Skin epidermis (tissue), 12 donors: ENCODE measurements at regions not wholly inside any gene's neighbourhood (a gene's known extent, or its start where the extent isn't known, plus 50 kb on each side); places are given as distances from the start of the nearest gene placed in this dataset.
"Not testable (repeated sequence)": the region's sequence is repeated elsewhere in the genome, so short reads cannot be mapped to it uniquely, and the experiment has no call there.

ENCODE experiments used
- H3K27ac ChIP-seq, 21 experiments: fragments of 200-600 bp; sonication (generic) in 11 of 21; one replicate each; pipeline ENCODE4 v1.5.0; 2020; ENCODE audit warnings: mild to moderate bottlenecking in 3 of 21, inconsistent platforms in 2 of 21, moderate library complexity in 2 of 21
- H3K4me3 ChIP-seq, 7 experiments: fragments of 200-600 bp; sonication (generic) in 2 of 7; one replicate each; pipeline ENCODE4 v1.5.0; 2020; ENCODE audit warnings: inconsistent platforms in 2 of 7, mild to moderate bottlenecking in 2 of 7, moderate library complexity in 1 of 7

GRCh38 chr4:27974339-27974738 lies 1113.7 kb downstream of the STIM2 start:
- Histone ChIP-seq H3K27ac (no peak overlapping the region), H3K4me3 (no peak overlapping the region)

- H3K4me3 ChIP-seq, H3K27ac ChIP-seq: not testable (repeated sequence)
Measured at GRCh38 chr4:27974881-27975280, 1114.2 kb downstream of the STIM2 start.

GRCh38 chr4:27978427-27979109 lies 1117.9 kb downstream of the STIM2 start:
- H3K4me3 ChIP-seq, H3K27ac ChIP-seq: not testable (repeated sequence)

- no peak overlapping the region for H3K4me3 ChIP-seq
Measured at GRCh38 chr4:27985522-27985921, 1124.9 kb downstream of the STIM2 start.

GRCh38 chr4:27986476-27986875 lies 1125.8 kb downstream of the STIM2 start:
- no peak overlapping the region for H3K4me3 ChIP-seq
- H3K27ac ChIP-seq = no peak overlapping the region

More at GRCh38 chr4:27985522-27985921, 1124.9 kb downstream of the STIM2 start:
- no peak overlapping the region for H3K27ac ChIP-seq

GRCh38 chr4:28001698-28002097 lies 1141.1 kb downstream of the STIM2 start:
- Histone ChIP-seq H3K27ac (no peak overlapping the region), H3K4me3 (no peak overlapping the region)

GRCh38 chr4:28004520-28004919 lies 1143.9 kb downstream of the STIM2 start:
- Histone ChIP-seq H3K27ac (no peak overlapping the region), H3K4me3 (no peak overlapping the region)

GRCh38 chr4:28006021-28006420 lies 1145.4 kb downstream of the STIM2 start:
- H3K4me3 ChIP-seq = no peak overlapping the region
- no peak overlapping the region for H3K27ac ChIP-seq

- H3K4me3 ChIP-seq = no peak overlapping the region
Measured at GRCh38 chr4:28007693-28008092, 1147.1 kb downstream of the STIM2 start.

GRCh38 chr4:28009541-28009940 lies 1148.9 kb downstream of the STIM2 start:
- Histone ChIP-seq H3K27ac (no peak overlapping the region), H3K4me3 (no peak overlapping the region)

More at GRCh38 chr4:28007693-28008092, 1147.1 kb downstream of the STIM2 start:
- no peak overlapping the region for H3K27ac ChIP-seq

GRCh38 chr4:28010577-28011240 lies 1150.1 kb downstream of the STIM2 start:
- Histone ChIP-seq H3K4me3 (no peak overlapping the region), H3K27ac (no peak overlapping the region)

- H3K4me3 ChIP-seq = no peak overlapping the region
- H3K27ac ChIP-seq = no peak overlapping the region
Measured at GRCh38 chr4:28014469-28014868, 1153.8 kb downstream of the STIM2 start.

- no peak overlapping the region for H3K4me3 ChIP-seq
- H3K27ac ChIP-seq = no peak overlapping the region
Measured at GRCh38 chr4:28015996-28016395, 1155.4 kb downstream of the STIM2 start.

- H3K27ac ChIP-seq, H3K4me3 ChIP-seq: not testable (repeated sequence)
Measured at GRCh38 chr4:28038253-28038652, 1177.6 kb downstream of the STIM2 start.

- no peak overlapping the region for H3K4me3 ChIP-seq
- H3K27ac ChIP-seq = no peak overlapping the region
Measured at GRCh38 chr4:28062562-28062961, 1201.9 kb downstream of the STIM2 start.

GRCh38 chr4:28073860-28074555 lies 1213.4 kb downstream of the STIM2 start:
- no peak overlapping the region for H3K4me3 ChIP-seq
- no peak overlapping the region for H3K27ac ChIP-seq

GRCh38 chr4:28075401-28075956 lies 1214.8 kb downstream of the STIM2 start:
- Histone ChIP-seq H3K27ac (no peak overlapping the region), H3K4me3 (no peak overlapping the region)

- not testable (repeated sequence) for H3K4me3 ChIP-seq, H3K27ac ChIP-seq
Measured at GRCh38 chr4:28077203-28077602, 1216.6 kb downstream of the STIM2 start.

- H3K27ac ChIP-seq = no peak overlapping the region
- no peak overlapping the region for H3K4me3 ChIP-seq
Measured at GRCh38 chr4:28082686-28083390, 1222.2 kb downstream of the STIM2 start.

- H3K4me3 ChIP-seq = no peak overlapping the region
- no peak overlapping the region for H3K27ac ChIP-seq
Measured at GRCh38 chr4:28092610-28093009, 1232.0 kb downstream of the STIM2 start.
